AG09319 (cell line): ENCODE measurements at regions not wholly inside any gene's neighbourhood (a gene's known extent, or its start where the extent isn't known, plus 50 kb on each side); places are given as distances from the start of the nearest gene placed in this dataset.

Experiments
- DNase-seq: peaks from one replicate; pipeline ENCODE4 v3.0.0-alpha.2; 2010; ENCODE audit warnings: low read depth; ENCODE audit errors: extremely low read depth
- CTCF ChIP-seq: IDR thresholded peaks from 2 replicates; pipeline ENCODE4 v1.5.1; 2011; ENCODE audit warnings: low read depth, mild to moderate bottlenecking, inconsistent platforms, low read length, moderate library complexity

GRCh38 chr7:7112868-7113267 lies 69.5 kb upstream of the C1GALT1 start:
- DNase-seq: no peak
- TF ChIP-seq CTCF: no peak

- DNase-seq: no peak
- no peak for TF ChIP-seq CTCF
Observed at GRCh38 chr7:7114575-7115291, 67.6 kb upstream of the C1GALT1 start.

GRCh38 chr7:7117935-7118586 lies 64.3 kb upstream of the C1GALT1 start:
- no peak for DNase-seq
- no peak for TF ChIP-seq CTCF

GRCh38 chr7:7118822-7119221 lies 63.5 kb upstream of the C1GALT1 start:
- no peak for TF ChIP-seq CTCF
- no peak for DNase-seq

DNA sequence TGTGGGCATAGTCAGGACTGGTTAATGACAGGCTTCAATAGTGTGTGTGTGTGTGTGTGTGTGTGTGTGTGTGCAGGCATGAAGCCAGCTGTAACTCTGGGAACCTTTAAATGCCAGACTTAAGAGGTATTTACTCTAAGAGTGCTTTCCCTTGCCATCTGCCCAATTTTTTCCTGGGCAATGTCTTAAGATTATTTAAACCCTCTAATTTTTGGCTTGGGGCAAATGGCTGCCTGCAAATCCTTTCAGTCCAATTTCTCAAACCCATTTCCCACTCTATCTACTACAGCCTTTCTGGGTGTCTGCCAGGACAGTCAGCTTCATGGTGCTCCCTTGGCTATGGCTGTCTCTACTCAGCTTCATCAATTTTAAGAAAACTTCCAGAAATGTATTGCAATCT lies 62.6 kb upstream of the C1GALT1 start:
- no peak for DNase-seq
- no peak for TF ChIP-seq CTCF

DNA sequence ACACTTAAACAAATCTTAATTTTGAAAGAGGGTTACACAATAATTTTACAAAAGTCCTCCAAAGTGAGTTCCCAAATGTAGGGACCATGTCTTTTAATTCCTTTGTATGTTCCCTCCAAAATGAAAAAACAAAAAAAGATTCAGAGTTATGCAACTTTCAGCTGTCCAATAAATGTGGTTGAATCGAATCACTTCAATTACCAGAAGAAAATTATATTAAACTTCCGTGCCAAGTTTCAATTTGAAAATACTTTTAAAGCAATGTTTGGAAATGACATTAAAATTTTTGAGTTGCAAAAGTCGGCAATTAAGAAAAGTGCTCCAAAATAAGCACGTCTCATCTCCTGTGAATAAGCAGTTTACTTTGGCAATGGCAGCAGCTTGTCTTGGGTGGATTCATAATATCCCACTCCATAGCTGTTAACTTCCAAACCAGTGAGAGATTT lies 60.3 kb upstream of the C1GALT1 start:
- DNase-seq: no peak
- no peak for TF ChIP-seq CTCF

GRCh38 chr7:7122701-7123281 lies 59.6 kb upstream of the C1GALT1 start:
- TF ChIP-seq CTCF: no peak

More at GRCh38 chr7:7122701-7123281, 59.6 kb upstream of the C1GALT1 start:
- DNase-seq: peak; percentile 67
